Trophoblast cell (in vitro differentiated cells and primary cell): ENCODE measurements at regions not wholly inside any gene's neighbourhood (a gene's known extent, or its start where the extent isn't known, plus 50 kb on each side); places are given as distances from the start of the nearest gene placed in this dataset.

Source experiments
- DNase-seq, 2 donors: peaks; one replicate each; pipeline ENCODE4 v3.0.0-alpha.2; 2016
- H2AFZ ChIP-seq: 2 replicates; pipeline ENCODE4 v1.6.1; 2013; ENCODE audit warnings: low read length, moderate library complexity, mild to moderate bottlenecking; ENCODE audit not compliant: insufficient read depth, poor library complexity
- H2AK5ac ChIP-seq: 2 replicates; pipeline ENCODE4 v1.6.1; 2013; ENCODE audit warnings: mild to moderate bottlenecking, low read length
- H2BK120ac ChIP-seq: 2 replicates; pipeline ENCODE4 v1.6.1; 2013; ENCODE audit warnings: low read length, mild to moderate bottlenecking, moderate library complexity; ENCODE audit not compliant: insufficient read depth, poor library complexity
- H2BK12ac ChIP-seq: 2 replicates; pipeline ENCODE4 v1.6.1; 2013; ENCODE audit warnings: mild to moderate bottlenecking, low read length, moderate library complexity
- H2BK5ac ChIP-seq: 2 replicates; pipeline ENCODE4 v1.6.1; 2013; ENCODE audit warnings: low read length, low read depth, moderate library complexity, mild to moderate bottlenecking; ENCODE audit not compliant: poor library complexity
- H3K14ac ChIP-seq: 2 replicates; pipeline ENCODE4 v1.6.1; 2013; ENCODE audit warnings: mild to moderate bottlenecking, low read length
- H3K18ac ChIP-seq: 2 replicates; pipeline ENCODE4 v1.6.1; 2013; ENCODE audit warnings: mild to moderate bottlenecking, low read length
- H3K23ac ChIP-seq: 2 replicates; pipeline ENCODE4 v1.6.1; 2013; ENCODE audit warnings: low read length
- H3K27ac ChIP-seq: 2 replicates; pipeline ENCODE4 v1.5.1; 2013; ENCODE audit warnings: low read depth, mild to moderate bottlenecking, inconsistent platforms, low read length, moderate library complexity
- H3K27me3 ChIP-seq: 2 replicates; pipeline ENCODE4 v1.6.1; 2013; ENCODE audit warnings: inconsistent platforms, mild to moderate bottlenecking, low read length, moderate library complexity; ENCODE audit not compliant: insufficient read depth
- H3K36me3 ChIP-seq, 2 experiments: 1 replicate in 1 of 2; 2 replicates in 1 of 2; pipeline ENCODE4 v1.6.1; 2013; ENCODE audit warnings: low read length in 2 of 2, mild to moderate bottlenecking in 2 of 2, moderate library complexity in 1 of 2; ENCODE audit not compliant: insufficient read depth in 2 of 2, control insufficient read depth in 1 of 2
- H3K4ac ChIP-seq: 2 replicates; pipeline ENCODE4 v1.6.1; 2013; ENCODE audit warnings: low read depth, mild to moderate bottlenecking, low read length, moderate library complexity
- H3K4me1 ChIP-seq, 2 experiments: 1 replicate in 1 of 2; 2 replicates in 1 of 2; pipeline ENCODE4 v1.6.1; 2013; ENCODE audit warnings: low read length in 2 of 2, mild to moderate bottlenecking in 2 of 2, moderate library complexity in 1 of 2; ENCODE audit not compliant: insufficient read depth in 2 of 2, control insufficient read depth in 1 of 2
- H3K4me2 ChIP-seq: 2 replicates; pipeline ENCODE4 v1.6.1; 2013; ENCODE audit warnings: inconsistent platforms, mild to moderate bottlenecking, low read length, moderate library complexity
- H3K4me3 ChIP-seq: 2 replicates; pipeline ENCODE4 v1.5.1; 2013; ENCODE audit warnings: mild to moderate bottlenecking, low read depth, low read length, inconsistent platforms
- H3K79me1 ChIP-seq: one replicate; pipeline ENCODE4 v1.6.1; 2013; ENCODE audit warnings: low read length
- H3K79me2 ChIP-seq: 2 replicates; pipeline ENCODE4 v1.6.1; 2013; ENCODE audit warnings: low read length, mild to moderate bottlenecking; ENCODE audit not compliant: control insufficient read depth, insufficient read depth, poor library complexity
- H3K9ac ChIP-seq: 2 replicates; pipeline ENCODE4 v1.6.1; 2013; ENCODE audit warnings: mild to moderate bottlenecking, low read length
- H3K9me3 ChIP-seq: 2 replicates; pipeline ENCODE4 v1.6.1; 2013; ENCODE audit warnings: low read depth, mild to moderate bottlenecking, control low read depth, inconsistent platforms, low read length; ENCODE audit not compliant: insufficient read depth
- H4K12ac ChIP-seq: 2 replicates; pipeline ENCODE4 v1.6.1; 2013; ENCODE audit warnings: low read depth, mild to moderate bottlenecking, low read length, moderate library complexity
- H4K8ac ChIP-seq: 2 replicates; pipeline ENCODE4 v1.6.1; 2013; ENCODE audit warnings: low read depth, mild to moderate bottlenecking, low read length, moderate library complexity
- H4K91ac ChIP-seq: one replicate; pipeline ENCODE4 v1.6.1; 2013; ENCODE audit warnings: low read depth, mild to moderate bottlenecking, low read length, moderate library complexity
- WGBS: extraction: QIAGEN DNeasy Blood & Tissue Kit; methylation state at CpG from one replicate; pipeline ENCODE4 v1.1.7; 2013; ENCODE audit warnings: missing lambda C conversion rate; ENCODE audit not compliant: insufficient read length, insufficient coverage; ENCODE audit errors: extremely low coverage; 5-methylcytosine and 5-hydroxymethylcytosine counted together

DNA sequence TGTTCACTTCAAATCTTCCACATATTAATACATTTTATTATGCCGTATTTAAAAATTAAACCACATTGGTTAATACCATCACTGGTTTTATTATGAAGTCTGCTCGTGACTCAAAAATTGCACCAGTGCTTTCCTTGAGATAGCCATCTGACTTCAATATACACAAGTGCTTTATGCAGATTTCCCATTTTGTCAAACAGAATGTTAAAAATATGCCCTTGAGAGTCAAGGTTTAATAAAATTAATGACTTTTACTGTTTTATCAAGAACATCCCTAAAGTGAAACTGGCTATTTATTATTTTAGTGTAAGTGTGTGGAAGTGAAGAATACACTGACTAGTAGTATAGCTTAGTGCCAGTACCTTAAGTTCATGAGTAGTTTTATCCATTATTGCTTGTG lies 139.3 kb upstream of the SOX2 start:
- H3K79me2 ChIP-seq = no peaks in the 10 kb centered on the region
- no peaks in the 10 kb centered on the region for H3K4me1 ChIP-seq
- no peak for DNase-seq
- H3K4me2 ChIP-seq = no peak overlapping the region
- no peaks in the 10 kb centered on the region for H3K27me3 ChIP-seq
- no peak overlapping the region for H2AFZ ChIP-seq
- no peak overlapping the region for H4K12ac ChIP-seq
- no peak overlapping the region for H2BK12ac ChIP-seq
- H3K4me3 ChIP-seq = no peak overlapping the region
- no peaks in the 10 kb centered on the region for H3K79me1 ChIP-seq
- no peak overlapping the region for H2BK5ac ChIP-seq
- no peak overlapping the region for H2BK120ac ChIP-seq
- no peak overlapping the region for H3K27ac ChIP-seq
- H3K9ac ChIP-seq = no peak overlapping the region
- H2AK5ac ChIP-seq = no peak overlapping the region
- no peak overlapping the region for H3K18ac ChIP-seq
- H4K8ac ChIP-seq = no peak overlapping the region
- H3K23ac ChIP-seq = no peak overlapping the region
- no peak overlapping the region for H4K91ac ChIP-seq
- no peak overlapping the region for H3K14ac ChIP-seq
- no CpG with 5 or more reads among the region's 2 CpGs for WGBS
- no peaks in the 10 kb centered on the region for H3K36me3 ChIP-seq
- H3K9me3 ChIP-seq = no peaks in the 10 kb centered on the region
- no peak overlapping the region for H3K4ac ChIP-seq

DNA sequence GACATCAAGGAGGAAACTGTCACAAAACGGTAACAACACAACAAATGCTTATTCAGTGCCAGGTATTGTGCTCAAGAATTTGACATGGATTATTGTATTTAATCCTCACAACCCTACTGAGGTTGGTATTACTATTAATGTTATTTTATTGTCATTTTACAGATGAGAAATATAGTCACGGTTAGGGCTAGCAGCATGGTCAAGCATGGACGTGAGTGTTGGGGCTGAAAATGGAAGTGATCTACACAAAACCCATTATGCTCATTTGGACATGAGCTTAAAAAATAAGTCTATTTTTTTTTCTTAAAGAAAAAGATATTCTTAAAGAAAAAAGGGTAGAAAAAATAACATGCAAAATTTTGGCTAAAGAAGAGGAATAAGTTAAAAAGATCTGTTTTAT lies 141.3 kb upstream of the SOX2 start:
- H2BK5ac ChIP-seq = no peak overlapping the region
- no peak overlapping the region for H3K14ac ChIP-seq
- no peak overlapping the region for H3K18ac ChIP-seq
- no peak overlapping the region for H3K23ac ChIP-seq
- H4K91ac ChIP-seq = no peak overlapping the region
- no peak overlapping the region for H3K27ac ChIP-seq
- H4K8ac ChIP-seq = no peak overlapping the region
- H2BK120ac ChIP-seq = no peak overlapping the region
- no peaks in the 10 kb centered on the region for H3K36me3 ChIP-seq
- DNase-seq = no peak
- no peak overlapping the region for H3K4ac ChIP-seq
- no peak overlapping the region for H3K4me3 ChIP-seq
- WGBS = no CpG with 5 or more reads among the region's 3 CpGs
- H3K79me1 ChIP-seq = no peaks in the 10 kb centered on the region
- H3K27me3 ChIP-seq = no peaks in the 10 kb centered on the region
- no peak overlapping the region for H3K9ac ChIP-seq
- H3K4me2 ChIP-seq = no peak overlapping the region
- H2AK5ac ChIP-seq = no peak overlapping the region
- no peak overlapping the region for H2AFZ ChIP-seq
- no peaks in the 10 kb centered on the region for H3K79me2 ChIP-seq
- H3K4me1 ChIP-seq = no peaks in the 10 kb centered on the region
- H3K9me3 ChIP-seq = no peaks in the 10 kb centered on the region
- no peak overlapping the region for H4K12ac ChIP-seq
- H2BK12ac ChIP-seq = no peak overlapping the region

DNA sequence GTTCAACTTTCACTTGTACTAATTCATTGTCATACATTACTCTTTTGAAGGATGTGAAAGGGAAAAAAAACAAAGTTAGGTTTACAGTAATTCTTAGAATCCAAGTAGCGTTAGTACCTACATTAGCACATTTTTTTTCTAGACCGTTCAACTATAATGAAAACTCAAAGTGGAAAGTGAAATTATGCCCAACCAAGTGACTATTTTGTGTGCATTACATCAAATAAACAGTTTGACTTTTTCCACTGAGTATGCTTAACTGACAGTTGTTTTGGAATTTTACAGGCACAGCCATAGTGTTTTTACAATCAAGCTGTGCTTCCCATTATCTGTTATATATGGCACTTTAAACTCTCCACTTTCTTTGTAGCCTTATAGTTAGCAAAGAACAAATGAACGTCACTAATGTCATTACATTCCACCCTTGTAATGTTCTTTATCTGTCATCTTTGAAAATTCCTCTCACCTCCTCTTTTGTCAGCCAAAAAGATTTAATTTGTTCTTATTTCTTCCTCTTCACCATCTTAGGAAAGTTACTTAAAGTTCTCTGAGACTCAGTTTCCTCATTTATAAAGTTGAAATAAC lies 142.3 kb upstream of the SOX2 start:
- Histone ChIP-seq H3K79me2 (no peaks in the 10 kb centered on the region), H3K4me3 (no peak overlapping the region), H3K23ac (no peak overlapping the region), H2BK120ac (no peak overlapping the region), H2BK12ac (no peak overlapping the region), H3K27me3 (no peaks in the 10 kb centered on the region), H3K4ac (no peak overlapping the region), H4K91ac (no peak overlapping the region), H3K79me1 (no peaks in the 10 kb centered on the region), H3K9ac (no peak overlapping the region), H2BK5ac (no peak overlapping the region), H4K8ac (no peak overlapping the region), H3K27ac (no peak overlapping the region), H3K4me1 (no peaks in the 10 kb centered on the region), H3K36me3 (no peaks in the 10 kb centered on the region), H3K9me3 (no peaks in the 10 kb centered on the region), H2AFZ (no peak overlapping the region), H3K18ac (no peak overlapping the region), H4K12ac (no peak overlapping the region), H2AK5ac (no peak overlapping the region), H3K4me2 (no peak overlapping the region), H3K14ac (no peak overlapping the region)
- no CpG with 5 or more reads among the region's 3 CpGs for WGBS
- no peak for DNase-seq

DNA sequence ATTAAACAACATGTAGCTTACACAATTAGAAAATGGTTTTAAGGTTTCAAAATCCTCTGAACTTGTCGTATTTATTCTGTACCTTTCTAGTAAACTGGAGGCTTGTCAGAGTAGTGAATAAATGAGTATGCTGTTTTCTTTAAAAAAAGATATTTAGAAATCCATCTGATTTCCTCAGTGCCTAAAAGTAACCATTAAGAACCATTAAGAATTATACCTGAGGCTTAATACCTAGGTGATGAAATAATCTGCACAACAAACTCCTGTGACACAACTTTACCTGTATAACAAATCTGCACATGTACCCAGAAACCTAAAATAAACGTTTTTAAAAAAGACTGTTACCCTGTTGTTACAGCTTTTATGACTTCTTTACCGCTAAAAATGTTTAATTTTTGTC lies 143.0 kb upstream of the SOX2 start:
- no peak overlapping the region for H3K4ac ChIP-seq
- no CpG with 5 or more reads among the region's 3 CpGs for WGBS
- H3K79me1 ChIP-seq = no peaks in the 10 kb centered on the region
- no peak overlapping the region for H4K8ac ChIP-seq
- H4K12ac ChIP-seq = no peak overlapping the region
- H3K9me3 ChIP-seq = no peaks in the 10 kb centered on the region
- H3K23ac ChIP-seq = no peak overlapping the region
- H2AK5ac ChIP-seq = no peak overlapping the region
- H2BK120ac ChIP-seq = no peak overlapping the region
- H3K27me3 ChIP-seq = no peaks in the 10 kb centered on the region
- H2BK12ac ChIP-seq = no peak overlapping the region
- H4K91ac ChIP-seq = no peak overlapping the region
- H3K4me1 ChIP-seq = no peaks in the 10 kb centered on the region
- no peak overlapping the region for H3K9ac ChIP-seq
- DNase-seq = no peak
- no peak overlapping the region for H2AFZ ChIP-seq
- no peaks in the 10 kb centered on the region for H3K36me3 ChIP-seq
- no peak overlapping the region for H3K4me2 ChIP-seq
- no peaks in the 10 kb centered on the region for H3K79me2 ChIP-seq
- H3K27ac ChIP-seq = no peak overlapping the region
- H3K4me3 ChIP-seq = no peak overlapping the region
- no peak overlapping the region for H2BK5ac ChIP-seq
- no peak overlapping the region for H3K18ac ChIP-seq
- no peak overlapping the region for H3K14ac ChIP-seq
